GM18517 (cell line): ENCODE measurements at regions not wholly inside any gene's neighbourhood (a gene's known extent, or its start where the extent isn't known, plus 50 kb on each side); places are given as distances from the start of the nearest gene placed in this dataset.
"Not testable (repeated sequence)": the region's sequence is repeated elsewhere in the genome, so short reads cannot be mapped to it uniquely, and the experiment has no call there.

ENCODE experiments used
- ATAC-seq: cut with Tn5 transposase; IDR thresholded peaks from one replicate; pipeline ENCODE4 v1.9.1; 2021; ENCODE audit warnings: mild to moderate bottlenecking, moderate library complexity; ENCODE audit not compliant: unreplicated experiment

DNA sequence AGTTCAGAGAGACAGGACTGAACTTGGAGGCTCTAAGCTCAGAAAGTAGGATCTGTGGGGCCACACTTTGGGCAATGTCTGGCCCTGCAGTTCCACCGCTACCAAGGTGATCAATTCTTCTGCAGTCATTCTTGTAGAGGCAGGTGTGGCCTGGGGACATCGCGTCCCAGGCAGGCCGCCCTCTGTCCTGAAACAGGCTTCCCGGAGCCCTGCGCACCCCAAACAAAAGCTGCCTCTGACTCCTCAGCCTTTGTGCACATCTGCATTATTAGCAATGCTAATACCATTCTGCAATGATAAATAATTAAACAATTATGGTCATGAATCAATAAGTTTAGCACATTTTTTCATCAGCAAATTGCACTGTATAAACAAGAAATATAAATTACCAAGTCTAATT lies 160.2 kb downstream of the URI1 start:
- ATAC-seq = no peak

DNA sequence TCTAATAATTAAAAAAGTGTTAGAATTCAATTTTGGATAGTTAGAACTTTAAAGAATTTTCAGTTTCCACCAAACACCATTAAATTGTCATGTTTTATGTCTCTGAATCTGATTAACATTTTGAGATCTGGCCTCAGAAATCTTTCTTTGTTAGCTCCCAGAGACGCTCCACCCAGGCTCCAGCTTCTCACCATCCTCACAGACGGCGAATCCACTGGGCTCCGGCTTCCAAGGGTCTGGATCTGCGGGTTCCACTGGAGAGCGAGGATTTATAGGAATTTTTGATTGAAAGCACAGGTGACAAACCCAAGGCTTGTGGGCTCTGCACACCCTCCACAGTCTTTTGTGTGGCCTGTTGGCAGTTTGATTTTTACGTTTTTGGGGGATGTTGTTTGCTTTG lies 160.6 kb downstream of the URI1 start:
- ATAC-seq = no peak

DNA sequence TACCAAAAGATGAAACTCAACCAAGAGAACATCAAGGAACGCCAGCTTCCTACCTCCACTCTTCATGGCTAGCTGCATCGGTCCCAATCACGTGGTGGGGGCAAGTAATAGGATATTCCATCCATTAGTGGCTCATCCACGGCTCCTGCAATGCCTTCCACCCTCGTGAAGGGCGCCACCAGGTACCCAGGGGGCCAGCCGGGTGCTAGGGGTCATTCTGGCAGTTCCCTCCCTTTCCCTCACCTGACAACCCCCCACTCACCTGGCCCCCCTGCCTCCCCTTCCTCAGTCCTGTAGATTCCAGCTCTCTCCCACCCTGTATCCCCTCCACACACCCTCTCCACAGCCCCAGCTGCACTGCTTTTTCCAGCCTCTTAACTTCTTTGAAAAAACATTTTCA lies 161.9 kb downstream of the URI1 start:
- ATAC-seq = no peak

DNA sequence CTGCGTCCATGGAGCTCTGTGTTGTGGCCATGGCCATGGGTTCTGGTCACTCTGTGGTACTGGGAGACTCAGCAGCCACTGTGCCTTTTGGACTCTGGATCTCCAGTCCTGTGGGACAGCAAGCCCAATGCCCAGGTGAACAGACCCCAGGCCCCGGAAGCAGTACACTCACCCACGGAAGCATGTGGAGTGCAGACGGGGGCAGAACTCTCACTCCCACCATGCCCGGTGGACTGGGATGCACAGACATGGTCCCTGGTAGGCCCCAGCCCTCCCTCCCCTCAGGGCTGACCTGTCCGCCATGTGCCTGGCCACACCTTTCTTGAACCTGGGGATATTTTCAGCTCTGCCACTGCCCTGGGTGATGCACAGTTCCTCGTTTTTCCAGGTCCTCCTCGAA lies 163.3 kb downstream of the URI1 start:
- no peak for ATAC-seq

DNA sequence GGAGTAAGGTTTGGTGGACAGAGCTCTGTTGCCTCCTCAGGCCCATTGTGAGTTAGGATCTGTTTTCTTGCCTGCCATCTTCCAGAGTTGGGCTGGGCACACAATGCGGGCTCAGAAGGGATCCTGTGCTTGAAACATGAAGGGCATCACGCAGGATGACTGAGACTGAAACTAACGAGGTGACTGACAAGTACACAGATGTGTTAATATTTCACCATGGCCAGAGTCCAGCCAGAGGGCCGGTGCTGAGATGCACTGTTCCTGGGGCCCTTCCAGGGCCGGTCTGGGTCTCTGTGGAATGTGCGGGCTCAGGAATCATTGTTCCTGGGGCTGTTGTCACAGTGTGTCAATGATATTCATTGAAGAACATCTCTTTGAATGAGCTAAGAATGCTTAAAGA lies 163.7 kb downstream of the URI1 start:
- ATAC-seq = no peak

DNA sequence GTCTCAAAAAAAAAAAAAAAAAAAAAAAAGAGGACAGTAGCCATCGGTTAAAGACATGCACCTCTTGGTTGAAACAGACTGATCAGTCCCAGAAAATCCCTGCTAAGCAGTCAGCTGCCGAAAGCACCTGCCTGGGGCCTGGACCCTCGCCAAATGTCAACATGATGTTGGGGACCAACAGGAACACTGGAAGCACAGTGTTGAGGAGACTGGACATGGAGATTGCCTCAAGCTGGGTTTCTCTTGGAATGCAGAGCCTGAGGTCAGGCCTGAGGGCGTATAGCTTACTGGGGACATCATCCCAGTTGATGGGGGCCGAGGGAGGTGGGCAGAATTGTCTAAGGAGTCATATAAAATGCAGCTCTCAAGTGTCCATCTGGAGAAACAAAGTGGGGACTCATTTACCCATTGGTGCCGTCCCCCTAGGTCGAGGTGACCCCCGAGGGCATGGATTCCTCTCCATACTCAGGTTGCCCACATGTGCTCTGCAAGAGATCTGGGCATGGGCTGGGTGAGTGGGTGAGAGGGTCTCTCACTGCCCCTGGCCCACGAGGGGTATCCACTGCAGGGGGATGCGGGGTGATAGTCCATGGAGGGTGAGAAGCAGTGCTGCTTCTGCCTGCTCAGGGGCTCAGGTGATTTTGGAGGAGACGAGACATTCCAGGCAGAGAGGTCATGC lies 164.5 kb downstream of the URI1 start:
- no peak for ATAC-seq

DNA sequence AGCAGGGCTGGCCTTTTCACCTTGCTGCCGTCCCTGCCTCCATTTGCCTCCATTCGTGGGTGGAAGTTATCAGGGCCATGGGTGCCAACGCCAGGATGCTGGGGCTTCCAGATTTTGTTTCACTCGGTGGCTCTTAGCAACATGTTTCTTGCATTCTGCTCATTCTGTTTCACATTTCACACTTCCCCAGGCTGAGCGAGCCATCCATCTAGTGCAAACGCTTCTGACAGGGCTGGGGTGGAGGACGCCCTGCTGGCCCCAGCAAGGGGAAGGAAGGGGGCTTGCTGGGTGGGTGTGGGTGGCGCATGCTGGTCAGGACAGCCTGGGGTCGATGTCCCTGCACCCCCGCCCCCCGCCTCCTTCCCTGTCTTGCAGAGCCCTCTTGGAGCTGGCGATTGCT lies 165.2 kb downstream of the URI1 start:
- no peak for ATAC-seq

DNA sequence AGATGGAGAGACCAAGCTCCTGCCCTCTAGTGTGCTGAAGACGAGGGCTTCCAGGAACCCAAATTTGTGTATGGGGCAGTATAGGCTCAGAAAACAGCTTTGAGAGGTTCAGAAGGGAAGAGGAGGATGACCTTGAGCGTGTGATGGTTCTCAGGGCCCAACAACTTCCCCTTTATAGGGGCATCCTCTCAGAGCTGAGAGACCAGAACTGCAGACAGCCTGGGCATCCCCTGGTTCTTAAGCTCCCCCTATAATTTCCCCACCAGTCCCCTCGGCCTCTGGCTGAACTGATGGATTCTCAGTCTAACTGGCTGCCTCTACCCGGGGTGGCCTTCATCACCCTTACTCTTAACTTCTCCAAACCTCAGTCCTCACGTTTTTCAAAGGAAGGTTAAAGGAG lies 167.5 kb downstream of the URI1 start:
- no peak for ATAC-seq

DNA sequence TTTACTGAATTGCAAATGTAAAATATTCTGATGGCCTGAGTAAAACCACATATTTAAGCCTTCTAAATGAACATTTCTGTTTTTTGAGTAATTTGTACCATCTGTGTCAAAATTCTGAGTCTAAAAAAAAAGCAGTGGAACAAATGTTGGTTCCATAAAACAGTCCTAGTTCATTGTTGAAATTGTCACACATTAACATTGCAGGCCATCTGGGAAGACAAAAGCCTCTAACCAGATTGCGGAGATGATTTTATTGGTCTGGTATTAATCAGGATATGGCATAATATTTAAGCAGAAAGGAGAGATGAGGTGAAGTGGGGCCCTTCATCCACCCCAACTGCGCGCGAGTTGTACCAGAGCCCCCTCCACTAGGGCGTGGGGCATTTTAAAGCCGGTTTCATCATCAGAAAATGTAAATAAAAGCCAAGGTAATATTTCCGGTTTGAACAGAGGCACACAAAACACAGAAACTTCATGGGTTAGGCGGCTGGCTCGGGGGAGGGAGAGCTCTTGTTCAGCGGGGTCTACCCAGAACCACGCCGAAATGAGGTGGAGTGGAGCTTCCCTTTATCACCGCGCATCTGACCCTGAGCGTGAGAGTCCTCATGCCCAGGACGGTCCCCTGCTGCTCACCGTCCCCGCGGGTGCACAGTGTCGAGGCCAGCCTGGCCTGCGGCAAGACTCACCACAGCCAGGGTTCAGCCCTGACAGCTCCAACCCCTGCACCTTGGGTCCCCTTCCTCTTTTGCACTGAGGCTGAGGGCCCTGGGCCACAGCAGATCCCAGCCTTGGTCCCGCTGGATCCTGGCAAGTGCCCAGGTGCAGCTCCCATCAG lies 169.2 kb downstream of the URI1 start:
- ATAC-seq = no peak

DNA sequence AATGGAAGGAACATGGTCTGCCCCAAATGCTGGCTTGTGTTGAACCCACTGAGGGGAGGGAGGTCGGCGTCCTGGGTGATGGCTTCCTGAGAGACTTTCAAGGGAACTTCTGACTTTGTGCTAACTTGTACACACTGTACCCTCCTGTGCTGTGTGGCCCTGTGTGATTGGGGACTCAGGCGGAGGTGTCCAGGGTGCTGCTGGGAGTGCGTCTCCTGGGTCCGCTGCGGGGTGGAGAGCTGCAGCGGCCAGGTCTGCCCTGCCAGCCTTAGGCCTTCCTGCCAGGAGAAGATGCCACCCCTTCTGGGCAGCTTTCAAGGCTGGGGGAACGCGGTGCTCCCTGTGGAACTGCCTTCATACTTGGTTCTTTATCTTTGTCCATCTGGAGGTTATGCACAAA lies 170.1 kb downstream of the URI1 start:
- no peak for ATAC-seq

DNA sequence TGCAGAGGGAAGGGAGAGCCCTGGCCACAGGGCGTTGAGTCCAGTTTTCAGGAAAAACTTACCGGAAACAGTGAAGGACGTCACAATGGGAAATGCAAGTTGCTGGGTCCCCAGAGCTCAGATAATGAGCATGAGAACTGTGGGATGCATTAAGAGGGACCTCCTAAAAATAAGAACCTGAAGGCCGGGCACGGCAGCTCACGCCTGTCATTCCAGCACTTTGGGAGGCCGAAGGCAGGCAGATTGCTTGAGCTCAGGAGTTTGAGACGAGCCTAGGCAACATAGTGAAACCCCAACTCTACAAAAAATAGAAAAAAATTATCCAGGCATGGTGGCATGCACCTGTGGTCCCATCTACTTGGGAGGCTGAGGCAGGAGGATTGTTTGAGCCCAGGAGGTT lies 170.6 kb downstream of the URI1 start:
- no peak for ATAC-seq

DNA sequence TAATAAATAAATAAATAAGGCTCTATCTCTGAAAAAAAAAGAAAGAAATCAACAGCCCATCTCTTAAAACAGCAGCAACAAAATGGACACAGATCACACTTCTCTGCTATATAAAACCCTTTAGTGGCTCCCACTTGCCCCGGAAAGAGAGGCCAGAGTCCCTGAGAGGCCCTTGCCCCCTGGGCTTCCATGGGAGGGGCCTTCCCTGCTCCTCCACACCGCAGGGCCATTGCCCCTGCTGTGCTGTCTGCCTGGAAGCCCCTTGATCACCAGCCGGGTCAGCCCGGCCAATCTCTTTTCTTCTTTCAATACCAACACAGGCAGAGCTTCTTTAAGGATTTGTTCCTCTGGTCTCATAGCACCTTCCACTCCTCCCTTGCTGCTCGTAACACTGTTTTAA lies 171.1 kb downstream of the URI1 start:
- ATAC-seq = no peak

DNA sequence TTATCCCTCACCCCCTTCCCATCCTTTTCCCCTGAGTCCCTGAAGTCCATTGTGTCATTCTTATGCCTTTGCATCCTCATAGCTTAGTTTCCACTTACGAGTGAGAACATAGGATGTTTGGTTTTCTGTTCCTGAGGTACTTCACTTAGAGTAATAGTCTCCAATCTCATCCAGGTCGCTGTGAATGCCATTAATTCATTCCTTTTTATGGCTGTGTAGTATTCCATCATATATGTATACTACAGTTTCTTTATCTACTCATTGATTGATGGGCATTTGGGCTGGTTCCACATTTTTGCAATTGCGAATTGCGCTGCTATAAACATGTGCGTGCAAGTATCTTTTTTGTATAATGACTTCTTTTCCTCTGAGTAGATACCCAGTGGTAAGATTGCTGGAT lies 172.1 kb downstream of the URI1 start:
- not testable (repeated sequence) for ATAC-seq

DNA sequence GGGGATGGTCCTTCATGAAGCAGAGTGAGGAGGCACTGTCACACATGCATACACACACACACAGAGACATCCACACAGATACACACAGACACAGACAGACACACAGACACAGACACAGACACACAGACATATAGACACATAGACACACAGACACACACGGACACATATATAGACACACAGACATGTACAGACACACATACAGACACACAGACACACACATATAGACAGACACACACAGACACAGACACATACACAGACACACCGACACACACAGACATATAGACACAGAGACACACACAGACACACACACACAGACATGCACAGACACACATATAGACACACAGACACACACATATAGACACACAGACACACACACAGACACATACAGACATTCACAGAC lies 173.9 kb downstream of the URI1 start:
- no peak for ATAC-seq

DNA sequence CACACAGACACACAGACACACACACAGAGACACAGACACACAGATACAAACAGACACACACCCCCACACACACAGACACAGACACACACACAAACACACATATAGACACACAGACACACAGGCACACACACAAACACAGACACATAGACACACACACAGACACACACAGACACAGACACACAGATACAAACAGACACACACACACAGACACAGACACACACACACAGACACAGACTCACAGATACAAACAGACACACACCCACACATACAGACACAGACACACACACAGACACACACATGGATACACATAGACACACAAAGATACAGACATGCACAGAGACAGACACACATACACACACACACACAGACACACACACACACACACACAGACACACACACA lies 174.5 kb downstream of the URI1 start:
- no peak for ATAC-seq

DNA sequence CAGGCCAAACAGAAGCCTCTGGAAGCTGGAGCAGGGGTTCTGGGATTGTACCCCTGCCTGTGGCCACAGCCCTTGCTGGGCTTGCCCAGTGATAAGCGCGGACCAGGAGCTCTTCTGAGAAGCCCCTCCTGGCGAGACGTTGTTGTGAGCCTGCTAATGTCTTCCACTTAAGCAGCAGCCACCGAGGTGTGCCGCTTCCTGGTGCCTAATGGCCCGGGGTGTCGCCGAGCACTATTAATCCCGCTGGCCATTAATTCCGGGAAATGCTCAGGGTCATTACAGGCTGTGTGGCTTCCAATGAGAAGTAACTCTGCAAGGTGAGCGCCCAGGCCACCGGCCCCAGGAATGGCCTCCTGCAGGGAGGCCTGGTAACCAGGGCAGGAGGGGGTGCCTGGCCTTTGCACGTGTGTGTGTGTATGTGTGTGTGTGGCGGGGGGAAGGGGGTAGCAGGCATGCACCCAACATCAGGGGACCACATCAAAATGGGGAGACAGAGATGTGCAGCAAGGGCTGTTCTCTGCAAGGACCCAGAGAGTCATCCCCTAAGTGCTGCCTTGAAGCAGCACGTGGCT lies 175.0 kb downstream of the URI1 start:
- no peak for ATAC-seq

DNA sequence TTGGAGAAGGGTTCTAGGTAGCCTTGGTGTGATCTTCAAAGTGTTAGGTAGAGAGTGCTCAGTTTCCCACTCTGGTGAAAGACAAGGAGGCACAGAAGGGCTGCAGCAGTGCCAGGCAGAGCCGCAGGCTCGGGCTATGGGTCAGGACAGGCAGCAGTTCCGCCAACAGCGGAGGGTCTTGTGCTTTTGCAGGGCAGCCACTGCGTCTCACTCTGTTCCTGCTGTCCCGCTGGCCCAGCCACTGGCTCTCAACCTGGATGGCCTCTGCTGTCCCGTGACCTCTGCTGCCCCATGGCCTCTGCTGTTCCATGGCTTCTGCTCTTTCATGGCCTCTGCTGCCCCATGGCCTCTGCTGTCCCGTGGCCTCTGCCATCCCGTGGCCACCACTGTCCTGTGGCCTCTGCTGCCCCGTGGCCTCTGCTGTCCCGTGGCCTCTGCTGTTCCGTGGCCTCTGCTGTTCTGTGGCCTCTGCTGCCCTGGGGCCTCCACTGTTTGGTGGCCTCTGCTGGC lies 175.7 kb downstream of the URI1 start:
- no peak for ATAC-seq

DNA sequence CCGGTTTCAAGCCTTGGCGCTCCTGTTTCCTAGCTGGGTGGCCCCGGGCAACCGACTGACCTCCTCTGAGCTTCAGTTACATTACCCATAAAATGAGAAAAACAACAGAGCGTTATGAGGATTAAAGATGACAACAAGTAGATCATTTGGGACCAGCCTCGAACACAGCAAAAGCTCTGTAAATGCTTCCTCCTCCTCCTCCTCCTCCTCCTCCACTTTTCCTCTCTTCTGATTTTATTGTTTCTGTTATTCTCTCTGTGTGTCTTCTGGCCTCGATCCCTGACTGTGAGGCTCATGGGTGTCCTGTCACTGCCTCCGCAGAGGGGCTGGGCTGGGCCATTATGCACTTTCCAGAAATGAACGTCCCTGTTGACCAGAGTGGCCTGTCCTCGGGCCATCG lies 176.2 kb downstream of the URI1 start:
- no peak for ATAC-seq

DNA sequence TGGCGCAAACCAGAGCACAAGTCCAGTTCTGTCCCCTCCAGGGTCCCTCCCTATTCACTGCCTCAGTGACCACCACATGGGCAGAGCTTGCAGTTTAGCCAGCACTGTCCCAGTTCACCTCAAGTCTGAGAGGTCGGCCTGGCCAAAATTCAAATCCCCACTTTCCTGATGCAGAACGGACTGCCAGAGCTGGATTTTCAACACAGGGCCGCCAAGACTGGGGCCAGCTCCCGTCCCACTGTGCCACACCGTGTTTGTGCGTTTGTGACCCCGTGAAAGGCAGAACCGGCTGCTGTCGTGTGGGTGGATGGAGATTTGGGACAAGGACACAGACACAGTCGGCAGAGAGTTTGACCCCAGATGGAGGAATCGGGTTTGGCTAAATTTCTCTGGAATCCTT lies 176.7 kb downstream of the URI1 start:
- ATAC-seq = no peak

DNA sequence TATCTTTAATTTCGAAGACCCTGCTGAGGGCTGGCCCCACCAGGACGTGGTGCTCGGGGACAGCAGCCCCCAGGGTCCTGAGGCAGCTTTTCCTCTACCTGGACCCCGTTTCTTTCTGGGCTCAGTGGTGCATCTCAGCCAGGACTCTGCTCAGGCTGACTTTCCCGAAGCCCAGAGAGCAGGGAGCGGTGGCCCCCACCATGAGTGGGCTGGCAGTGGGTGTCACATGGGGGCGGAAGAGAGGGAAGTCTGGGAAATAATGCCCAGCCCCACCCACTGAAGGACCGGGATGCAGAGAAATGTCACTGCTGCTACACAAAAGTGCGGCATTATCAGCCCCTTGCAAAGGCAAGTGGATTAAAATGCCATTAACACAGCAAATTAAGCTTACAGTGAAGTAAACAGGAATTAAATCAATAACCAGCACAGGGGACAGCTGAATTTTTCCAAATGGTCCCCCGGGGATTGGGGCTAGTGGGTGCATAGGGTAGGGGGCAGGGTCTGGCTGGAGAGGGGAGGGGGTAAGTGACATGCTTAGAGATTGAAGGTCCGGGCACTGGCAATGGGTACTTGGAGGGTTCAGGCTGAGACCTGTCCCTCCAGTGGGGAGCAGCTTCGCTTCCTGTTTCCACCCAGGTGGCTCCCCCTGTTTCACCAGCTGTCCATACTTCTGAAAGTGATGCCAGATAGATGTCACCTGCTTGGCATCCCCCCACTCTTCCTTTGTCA lies 177.3 kb downstream of the URI1 start:
- ATAC-seq = no peak

DNA sequence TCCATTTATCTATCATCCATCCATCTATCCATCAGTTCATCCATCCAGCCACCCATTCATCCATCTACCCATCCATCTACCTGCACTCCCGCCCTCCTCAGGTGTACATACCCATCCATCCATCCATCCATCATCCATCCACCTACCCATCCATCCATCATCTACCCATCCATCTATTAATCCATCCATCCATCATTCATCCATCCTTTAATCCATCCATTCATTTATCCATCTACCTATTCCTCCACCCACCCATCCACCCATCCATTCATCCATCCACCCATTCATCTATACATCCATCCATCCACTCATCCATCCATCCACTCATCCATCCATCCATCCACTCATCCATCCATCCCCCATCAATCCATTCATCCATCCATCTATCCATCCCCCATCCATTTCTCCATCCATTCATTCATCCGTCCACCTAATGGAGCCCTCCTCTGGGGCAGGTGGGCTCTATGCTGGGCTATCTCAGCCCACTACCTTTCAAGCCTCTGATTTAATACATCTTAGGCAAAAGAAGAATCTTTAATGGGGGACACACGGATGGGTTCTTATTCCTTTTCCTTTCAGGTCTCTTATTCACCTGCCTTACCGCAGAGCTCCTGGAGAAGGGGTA lies 178.9 kb downstream of the URI1 start:
- ATAC-seq = no peak
